ENCODE measurements at regions not wholly inside any gene's neighbourhood (a gene's known extent, or its start where the extent isn't known, plus 50 kb on each side); places are given as distances from the start of the nearest gene placed in this dataset.

DNA sequence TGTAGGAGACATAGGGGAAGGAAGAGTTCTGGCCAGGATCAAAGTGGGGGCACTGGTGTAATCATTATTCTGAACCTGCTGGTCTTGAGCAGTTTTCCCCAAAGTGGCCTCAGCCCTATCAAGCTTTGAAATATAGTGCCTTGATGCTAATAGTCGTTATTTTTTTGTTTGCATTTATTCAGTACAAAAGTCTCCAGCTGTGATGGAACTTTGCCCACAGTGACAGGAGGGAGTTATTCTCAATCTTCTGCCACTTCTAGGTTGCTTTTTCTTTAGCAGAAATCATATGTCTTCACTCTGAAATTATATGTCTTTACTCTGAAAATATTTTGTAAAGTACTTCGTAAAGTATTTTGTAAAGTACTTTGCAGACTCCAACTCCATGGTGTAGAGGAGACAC lies 93.1 kb downstream of the FAT3 start:
- Histone ChIP-seq H3T11ph (ENCODE audit: low read length) (no peak overlapping the region), H3K4ac (ENCODE audit: low read depth, low read length) (no peak overlapping the region), H4K91ac (ENCODE audit: insufficient read length, low read depth, low read length) (no peak overlapping the region), H2BK5ac (ENCODE audit: insufficient read length, low read length) (no peak overlapping the region), H3K23ac (ENCODE audit: insufficient read length, low read depth, low read length) (no peak overlapping the region), H4K20me1 (ENCODE audit: control insufficient read depth, insufficient read depth, insufficient read length) (no peaks in the 10 kb centered on the region), H3K14ac (ENCODE audit: insufficient read depth, low read length) (no peak overlapping the region), H3K9me3 (ENCODE audit: control insufficient read depth, low read depth, low read length) (no peaks in the 10 kb centered on the region), H3K79me2 (ENCODE audit: insufficient read depth, low read length) (peaks cover 7% of the 10 kb centered on the region; the same call in 1 of the 2 replicates), H2AFZ (ENCODE audit: low read length) (no peak overlapping the region), H3K9ac (ENCODE audit: extremely low read depth, insufficient read length, low read length) (no peak overlapping the region), H3K27ac (ENCODE audit: insufficient read length, low read depth, low read length) (no peak overlapping the region), H2AK5ac (ENCODE audit: insufficient read length, low read length) (no peak overlapping the region), H2BK12ac (ENCODE audit: insufficient read length, low read depth, low read length) (no peak overlapping the region), H3K18ac (ENCODE audit: insufficient read length, low read depth, low read length) (no peak overlapping the region), H2BK120ac (ENCODE audit: low read depth, low read length, poor library complexity, severe bottlenecking) (no peak overlapping the region), H4K8ac (replicated peaks; ENCODE audit: insufficient read length, low read depth, low read length) (no peak overlapping the region), H3K23me2 (ENCODE audit: insufficient read length, low read depth, low read length, poor library complexity, severe bottlenecking) (no peaks in the 10 kb centered on the region), H3K79me1 (ENCODE audit: insufficient read depth, low read depth, low read length, poor library complexity, severe bottlenecking) (peaks cover 3% of the 10 kb centered on the region), H3K56ac (ENCODE audit: insufficient read length, low read depth, low read length) (no peak overlapping the region), H2BK15ac (ENCODE audit: low read depth, low read length) (no peak overlapping the region), H3K27me3 (ENCODE audit: insufficient read depth, low read length) (no peaks in the 10 kb centered on the region), H3K4me1 (ENCODE audit: insufficient read depth, low read length) (peaks cover 22% of the 10 kb centered on the region), H4K5ac (ENCODE audit: insufficient read length, low read depth, low read length) (no peak overlapping the region), H2BK20ac (ENCODE audit: low read depth, low read length, poor library complexity, severe bottlenecking) (no peak overlapping the region), H3K4me2 (ENCODE audit: insufficient read depth, insufficient read length, low read length) (peak overlapping the region; percentile 22)
- H3K4me1 Mint-ChIP-seq: peaks cover 71 to 76% of the 10 kb centered on the region in 2 experiments
- TF ChIP-seq, protein P1, sequence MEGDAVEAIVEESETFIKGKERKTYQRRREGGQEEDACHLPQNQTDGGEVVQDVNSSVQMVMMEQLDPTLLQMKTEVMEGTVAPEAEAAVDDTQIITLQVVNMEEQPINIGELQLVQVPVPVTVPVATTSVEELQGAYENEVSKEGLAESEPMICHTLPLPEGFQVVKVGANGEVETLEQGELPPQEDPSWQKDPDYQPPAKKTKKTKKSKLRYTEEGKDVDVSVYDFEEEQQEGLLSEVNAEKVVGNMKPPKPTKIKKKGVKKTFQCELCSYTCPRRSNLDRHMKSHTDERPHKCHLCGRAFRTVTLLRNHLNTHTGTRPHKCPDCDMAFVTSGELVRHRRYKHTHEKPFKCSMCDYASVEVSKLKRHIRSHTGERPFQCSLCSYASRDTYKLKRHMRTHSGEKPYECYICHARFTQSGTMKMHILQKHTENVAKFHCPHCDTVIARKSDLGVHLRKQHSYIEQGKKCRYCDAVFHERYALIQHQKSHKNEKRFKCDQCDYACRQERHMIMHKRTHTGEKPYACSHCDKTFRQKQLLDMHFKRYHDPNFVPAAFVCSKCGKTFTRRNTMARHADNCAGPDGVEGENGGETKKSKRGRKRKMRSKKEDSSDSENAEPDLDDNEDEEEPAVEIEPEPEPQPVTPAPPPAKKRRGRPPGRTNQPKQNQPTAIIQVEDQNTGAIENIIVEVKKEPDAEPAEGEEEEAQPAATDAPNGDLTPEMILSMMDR (conservative IDR thresholded peaks at IDR 0.05): no peak
- H3K4me3 Mint-ChIP-seq: peak overlapping the region in 1 of 2 experiments; percentile 10; a peak in 1 of 5 replicates
- peaks cover 4 to 10% of the 10 kb centered on the region in 2 experiments; a peak in 4 of 5 replicates for H3K9me3 Mint-ChIP-seq
- H3K27me3 Mint-ChIP-seq (ENCODE audit: low read depth): no peaks in the 10 kb centered on the region
- no peak for DNase-seq
- peak overlapping the region in 2 of 3 experiments; percentile 5 to 65; a peak in 2 of 7 replicates for H3K27ac Mint-ChIP-seq
- peaks cover 0 to 9% (median 9%) of the 10 kb centered on the region in 3 experiments; a peak in 5 of 7 replicates for H3K36me3 Mint-ChIP-seq (ENCODE audit: insufficient read depth in 1 of 3, low read depth in 3 of 3)
- no CpG with 5 or more reads among the region's 2 CpGs for WGBS (ENCODE audit: extremely low coverage, insufficient read length, low lambda C conversion rate)
